ENCODE measurements at regions not wholly inside any gene's neighbourhood (a gene's known extent, or its start where the extent isn't known, plus 50 kb on each side); places are given as distances from the start of the nearest gene placed in this dataset.

- TF ChIP-seq POLR2A (IDR thresholded peaks at IDR 0.05) (no peak), CTCF (IDR thresholded peaks at IDR 0.05) (no peak)
- H3K4me3 ChIP-seq (ENCODE audit: low read depth, poor library complexity, severe bottlenecking) = no peak overlapping the region
- no peak for DNase-seq (ENCODE audit: low spot score in 2 of 2)
- WGBS, 2 donors = 84 to 87% methylated on average over 1 of the region's 1 CpG
- intact Hi-C loops (cut with DNase I; ENCODE audit: low total_unique reads) = no loop called here
Observed at GRCh38 chr3:81308306-81308705, 453.1 kb downstream of the GBE1 start.

- DNase-seq (ENCODE audit: low spot score in 2 of 2) = no peak
- TF ChIP-seq CTCF (IDR thresholded peaks at IDR 0.05) (no peak), POLR2A (IDR thresholded peaks at IDR 0.05) (no peak)
- H3K4me3 ChIP-seq (ENCODE audit: low read depth, poor library complexity, severe bottlenecking) = no peak overlapping the region
- intact Hi-C loops (cut with DNase I; ENCODE audit: low total_unique reads) = no loop called here
- 95 to 100% methylated on average over 1 of the region's 1 CpG for WGBS, 2 donors
Observed at GRCh38 chr3:81307221-81307620, 454.2 kb downstream of the GBE1 start.

- intact Hi-C loops (cut with DNase I; ENCODE audit: low total_unique reads) = no loop called here
- 78 to 81% methylated on average over 2 of the region's 2 CpGs for WGBS, 2 donors
- no peak for TF ChIP-seq CTCF (IDR thresholded peaks at IDR 0.05)
- TF ChIP-seq POLR2A (IDR thresholded peaks at IDR 0.05) = no peak
- H3K4me3 ChIP-seq (ENCODE audit: low read depth, poor library complexity, severe bottlenecking) = no peak overlapping the region
- DNase-seq (ENCODE audit: low spot score in 2 of 2) = no peak
Observed at GRCh38 chr3:81303321-81303720, 458.1 kb downstream of the GBE1 start.

GRCh38 chr3:81302045-81302444 is 459.4 kb downstream of the GBE1 start:
- WGBS, 2 donors = 6 to 16% methylated on average over 1 of the region's 1 CpG
- intact Hi-C loops (cut with DNase I; ENCODE audit: low total_unique reads) = no loop called here
- peak in 1 of 2 donors; percentile 15 for DNase-seq (ENCODE audit: low spot score in 2 of 2)
- TF ChIP-seq POLR2A (IDR thresholded peaks at IDR 0.05) (no peak), CTCF (IDR thresholded peaks at IDR 0.05) (no peak)
- no peak overlapping the region for H3K4me3 ChIP-seq (ENCODE audit: low read depth, poor library complexity, severe bottlenecking)

- TF ChIP-seq CTCF (IDR thresholded peaks at IDR 0.05) (no peak), POLR2A (IDR thresholded peaks at IDR 0.05) (no peak)
- WGBS, 2 donors = 80 to 90% methylated on average over 1 of the region's 1 CpG
- no peak overlapping the region for H3K4me3 ChIP-seq (ENCODE audit: low read depth, poor library complexity, severe bottlenecking)
- DNase-seq (ENCODE audit: low spot score in 2 of 2) = no peak
- intact Hi-C loops (cut with DNase I; ENCODE audit: low total_unique reads) = no loop called here
Observed at GRCh38 chr3:81301230-81301629, 460.2 kb downstream of the GBE1 start.

- DNase-seq (ENCODE audit: low spot score in 2 of 2) = no peak
- H3K4me3 ChIP-seq (ENCODE audit: low read depth, poor library complexity, severe bottlenecking) = no peak overlapping the region
- intact Hi-C loops (cut with DNase I; ENCODE audit: low total_unique reads) = no loop called here
- WGBS, 2 donors = 65 to 71% methylated on average over 8 of the region's 8 CpGs
- TF ChIP-seq POLR2A (IDR thresholded peaks at IDR 0.05) (no peak), CTCF (IDR thresholded peaks at IDR 0.05) (no peak)
Observed at GRCh38 chr3:81300324-81300927, 461.0 kb downstream of the GBE1 start.
